NCI-H2029 (cell line): ENCODE measurements at regions not wholly inside any gene's neighbourhood (a gene's known extent, or its start where the extent isn't known, plus 50 kb on each side); places are given as distances from the start of the nearest gene placed in this dataset.

ENCODE experiments used
- DNase-seq: peaks from one replicate; lab custom pipeline; 2025; lab: John Stamatoyannopoulos, UW

GRCh38 chr11:107221748-107222285 is 203.5 kb upstream of the GUCY1A2 start:
- no peak for DNase-seq

GRCh38 chr11:107218123-107219013 is 200.1 kb upstream of the GUCY1A2 start:
- no peak for DNase-seq

- no peak for DNase-seq
These were observed 199.2 kb upstream of the GUCY1A2 start for GRCh38 chr11:107217444-107217843.

- DNase-seq = no peak
These were observed 196.7 kb upstream of the GUCY1A2 start for GRCh38 chr11:107215010-107215409.

- no peak for DNase-seq
These were observed 185.4 kb upstream of the GUCY1A2 start for GRCh38 chr11:107203656-107204055.

- DNase-seq = no peak
These were observed 184.0 kb upstream of the GUCY1A2 start for GRCh38 chr11:107202241-107202640.

GRCh38 chr11:107198490-107199007 is 180.3 kb upstream of the GUCY1A2 start:
- no peak for DNase-seq

GRCh38 chr11:107197932-107198331 is 179.7 kb upstream of the GUCY1A2 start:
- no peak for DNase-seq

- no peak for DNase-seq
These were observed 178.5 kb upstream of the GUCY1A2 start for GRCh38 chr11:107196732-107197131.

- no peak for DNase-seq
These were observed 166.7 kb upstream of the GUCY1A2 start for GRCh38 chr11:107184986-107185385.

GRCh38 chr11:107183953-107184352 is 165.7 kb upstream of the GUCY1A2 start:
- no peak for DNase-seq

GRCh38 chr11:107182978-107183377 is 164.7 kb upstream of the GUCY1A2 start:
- no peak for DNase-seq

- DNase-seq = no peak
These were observed 162.0 kb upstream of the GUCY1A2 start for GRCh38 chr11:107180236-107180635.

GRCh38 chr11:107179829-107180228 is 161.6 kb upstream of the GUCY1A2 start:
- no peak for DNase-seq

- no peak for DNase-seq
These were observed 158.8 kb upstream of the GUCY1A2 start for GRCh38 chr11:107177106-107177477.

GRCh38 chr11:107176148-107177105 is 158.2 kb upstream of the GUCY1A2 start:
- DNase-seq = no peak

- DNase-seq = no peak
These were observed 156.6 kb upstream of the GUCY1A2 start for GRCh38 chr11:107174856-107175255.

GRCh38 chr11:107172996-107173395 is 154.7 kb upstream of the GUCY1A2 start:
- DNase-seq = no peak

- no peak for DNase-seq
These were observed 139.5 kb upstream of the GUCY1A2 start for GRCh38 chr11:107157809-107158187.

- no peak for DNase-seq
These were observed 139.0 kb upstream of the GUCY1A2 start for GRCh38 chr11:107157146-107157808.

- DNase-seq = no peak
These were observed 133.3 kb upstream of the GUCY1A2 start for GRCh38 chr11:107151579-107151978.

GRCh38 chr11:107151158-107151557 is 132.9 kb upstream of the GUCY1A2 start:
- no peak for DNase-seq
